HG03103 (cell line): ENCODE measurements at regions not wholly inside any gene's neighbourhood (a gene's known extent, or its start where the extent isn't known, plus 50 kb on each side); places are given as distances from the start of the nearest gene placed in this dataset.

ENCODE experiments used
- ATAC-seq: cut with Tn5 transposase; IDR thresholded peaks from one replicate; pipeline ENCODE4 v1.9.1; 2021; ENCODE audit warnings: low read depth; ENCODE audit not compliant: unreplicated experiment

GRCh38 chr5:8598996-8599395, 730.0 kb downstream of the MTRR start:
- ATAC-seq: no peak

GRCh38 chr5:8600843-8601242, 731.9 kb downstream of the MTRR start:
- no peak for ATAC-seq

- ATAC-seq: no peak
These were observed 732.9 kb downstream of the MTRR start for GRCh38 chr5:8601831-8602354.

GRCh38 chr5:8606231-8606630, 737.3 kb downstream of the MTRR start:
- ATAC-seq: no peak

GRCh38 chr5:8611067-8611466, 742.1 kb downstream of the MTRR start:
- no peak for ATAC-seq

GRCh38 chr5:8613078-8613685, 744.2 kb downstream of the MTRR start:
- no peak for ATAC-seq

- no peak for ATAC-seq
These were observed 746.4 kb downstream of the MTRR start for GRCh38 chr5:8615142-8615858.

- ATAC-seq: no peak
These were observed 759.6 kb downstream of the MTRR start for GRCh38 chr5:8628521-8628920.

GRCh38 chr5:8633259-8633658, 764.3 kb downstream of the MTRR start:
- no peak for ATAC-seq

- no peak for ATAC-seq
These were observed 764.7 kb downstream of the MTRR start for GRCh38 chr5:8633696-8634095.

- ATAC-seq: no peak
These were observed 765.3 kb downstream of the MTRR start for GRCh38 chr5:8634219-8634618.

GRCh38 chr5:8641786-8642505, 773.0 kb downstream of the MTRR start:
- no peak for ATAC-seq

- ATAC-seq: no peak
These were observed 775.4 kb downstream of the MTRR start for GRCh38 chr5:8644377-8644776.

- ATAC-seq: no peak
These were observed 778.2 kb downstream of the MTRR start for GRCh38 chr5:8647111-8647510.

GRCh38 chr5:8650186-8650585, 781.2 kb downstream of the MTRR start:
- no peak for ATAC-seq

- ATAC-seq: no peak
These were observed 791.4 kb downstream of the MTRR start for GRCh38 chr5:8660133-8660893.

GRCh38 chr5:8663374-8663773, 794.4 kb downstream of the MTRR start:
- ATAC-seq: no peak

GRCh38 chr5:8675182-8675581, 806.2 kb downstream of the MTRR start:
- no peak for ATAC-seq

- ATAC-seq: no peak
These were observed 807.7 kb downstream of the MTRR start for GRCh38 chr5:8676695-8677094.

GRCh38 chr5:8682381-8682780, 813.4 kb downstream of the MTRR start:
- ATAC-seq: no peak

- ATAC-seq: no peak
These were observed 814.5 kb downstream of the MTRR start for GRCh38 chr5:8683496-8683895.
